GM23338 (cell line): ENCODE measurements at regions not wholly inside any gene's neighbourhood (a gene's known extent, or its start where the extent isn't known, plus 50 kb on each side); places are given as distances from the start of the nearest gene placed in this dataset.

Experiments used
- ATAC-seq: fragments of 200-7000 bp; cut with Tn5 transposase; 3 replicates; pipeline ENCODE4 v1.9.1; 2020
- DNase-seq: peaks from one replicate; pipeline ENCODE4 v3.0.0-alpha.2; 2015; ENCODE audit warnings: low spot score
- H2AFZ ChIP-seq: fragments of 200-600 bp; sonication (generic); 2 replicates; pipeline ENCODE4 v1.8.0; 2016; ENCODE audit warnings: antibody characterized with exemption, mild to moderate bottlenecking, moderate library complexity
- H3F3A ChIP-seq: fragments of 200-600 bp; sonication (generic); replicated peaks from 2 replicates; pipeline ENCODE4 v1.8.0; 2017; ENCODE audit warnings: antibody characterized with exemption, mixed run types, low read depth
- H3K27ac ChIP-seq: fragments of 200-600 bp; sonication (generic); 2 replicates; pipeline ENCODE4 v1.6.1; 2016; ENCODE audit warnings: low read depth
- H3K27me3 ChIP-seq: fragments of 200-600 bp; sonication (generic); 2 replicates; pipeline ENCODE4 v1.8.0; 2016; ENCODE audit warnings: mild to moderate bottlenecking, mixed run types, moderate library complexity; ENCODE audit not compliant: insufficient read depth
- H3K36me3 ChIP-seq: fragments of 200-600 bp; sonication (generic); 2 replicates; pipeline ENCODE4 v1.8.0; 2016; ENCODE audit warnings: mild to moderate bottlenecking; ENCODE audit not compliant: insufficient read depth
- H3K4me1 ChIP-seq: fragments of 200-600 bp; sonication (generic); 2 replicates; pipeline ENCODE4 v1.8.0; 2016; ENCODE audit warnings: mild to moderate bottlenecking, moderate library complexity; ENCODE audit not compliant: insufficient read depth
- H3K4me2 ChIP-seq: fragments of 200-600 bp; sonication (generic); 2 replicates; pipeline ENCODE4 v1.7.1; 2017; ENCODE audit warnings: mixed run types
- H3K4me3 ChIP-seq: fragments of 200-600 bp; sonication (generic); 2 replicates; pipeline ENCODE4 v1.6.1; 2016; ENCODE audit warnings: mixed run types
- H3K79me2 ChIP-seq: fragments of 200-600 bp; sonication (generic); replicated peaks from 2 replicates; pipeline ENCODE4 v1.8.0; 2017; ENCODE audit warnings: mild to moderate bottlenecking; ENCODE audit not compliant: insufficient read depth
- H3K9me2 ChIP-seq: fragments of 200-600 bp; sonication (generic); 2 replicates; pipeline ENCODE4 v1.8.0; 2017; ENCODE audit not compliant: insufficient read depth
- H4K20me1 ChIP-seq: fragments of 200-600 bp; sonication (generic); replicated peaks from 2 replicates; pipeline ENCODE4 v1.8.0; 2017; ENCODE audit warnings: mild to moderate bottlenecking; ENCODE audit not compliant: insufficient read depth
- H3K27ac Mint-ChIP-seq: 2 replicates; pipeline ENCODE4 v1.8.0; 2020; ENCODE audit warnings: inconsistent platforms, mild to moderate bottlenecking, moderate library complexity, mixed read lengths
- H3K27me3 Mint-ChIP-seq: 3 replicates; pipeline ENCODE4 v1.8.0; 2022; ENCODE audit warnings: low read depth, mild to moderate bottlenecking, moderate library complexity, mixed read lengths, inconsistent platforms; ENCODE audit not compliant: insufficient read depth, poor library complexity
- H3K36me3 Mint-ChIP-seq: 3 replicates; pipeline ENCODE4 v1.8.0; 2021; ENCODE audit warnings: low read depth, mild to moderate bottlenecking, inconsistent platforms, moderate library complexity, mixed read lengths
- H3K4me1 Mint-ChIP-seq: 3 replicates; pipeline ENCODE4 v1.8.0; 2020; ENCODE audit warnings: mild to moderate bottlenecking, inconsistent platforms, mixed read lengths
- H3K4me3 Mint-ChIP-seq: 3 replicates; pipeline ENCODE4 v1.8.0; 2021; ENCODE audit warnings: moderate library complexity, mild to moderate bottlenecking, inconsistent platforms, mixed read lengths
- H3K9me3 Mint-ChIP-seq: 3 replicates; pipeline ENCODE4 v1.8.0; 2020; ENCODE audit warnings: moderate library complexity, mild to moderate bottlenecking, inconsistent platforms, mixed read lengths
- CTCF ChIP-seq, 2 experiments: fragments of 200-600 bp in 1 of 2; sonication (generic) in 1 of 2; conservative IDR thresholded peaks; 2 replicates each; pipeline versions ENCODE4 v1.5.1 to v1.6.1; 2016 to 2017; ENCODE audit warnings: antibody characterized with exemption in 2 of 2, low read depth in 2 of 2, mild to moderate bottlenecking in 2 of 2, moderate library complexity in 1 of 2
- ETS1 ChIP-seq: IDR thresholded peaks from 2 replicates; pipeline ENCODE4 v1.6.1; 2016; ENCODE audit warnings: antibody characterized with exemption
- EZH2 ChIP-seq: fragments of 200-600 bp; sonication (generic); IDR thresholded peaks from one replicate; pipeline ENCODE4 v1.8.0; 2017; ENCODE audit warnings: antibody characterized with exemption, mild to moderate bottlenecking, low read depth; ENCODE audit not compliant: unreplicated experiment
- EZH2phosphoT487 ChIP-seq: fragments of 200-600 bp; sonication (generic); IDR thresholded peaks from one replicate; pipeline ENCODE4 v1.8.1; 2018; ENCODE audit warnings: antibody characterized with exemption; ENCODE audit not compliant: unreplicated experiment
- JUNB ChIP-seq: IDR thresholded peaks from one replicate; pipeline ENCODE4 v1.6.1; 2016; ENCODE audit warnings: antibody characterized with exemption; ENCODE audit not compliant: unreplicated experiment
- NANOG ChIP-seq: IDR thresholded peaks from 2 replicates; pipeline ENCODE4 v1.6.1; 2016; ENCODE audit warnings: antibody characterized with exemption, borderline replicate concordance
- REST ChIP-seq: IDR thresholded peaks from one replicate; pipeline ENCODE4 v1.6.1; 2018; ENCODE audit warnings: antibody characterized with exemption; ENCODE audit not compliant: unreplicated experiment
- STAT1 ChIP-seq: IDR thresholded peaks from one replicate; pipeline ENCODE4 v1.6.1; 2016; ENCODE audit warnings: antibody characterized with exemption; ENCODE audit not compliant: unreplicated experiment
- ZNF114 ChIP-seq: fragments of 250-450 bp; sonication (Bioruptor Pico); IDR thresholded peaks from 2 replicates; pipeline ENCODE4 v1.5.0; 2020; ENCODE audit warnings: mild to moderate bottlenecking, moderate library complexity
- ZNF331 ChIP-seq: fragments of 250-450 bp; sonication (Bioruptor Pico); IDR thresholded peaks from 2 replicates; pipeline ENCODE4 v1.5.0; 2020; ENCODE audit warnings: low read depth, mild to moderate bottlenecking, moderate library complexity
- ZNF462 ChIP-seq: fragments of 250-450 bp; sonication (Bioruptor Pico); IDR thresholded peaks from 2 replicates; pipeline ENCODE4 v1.5.0; 2020; ENCODE audit warnings: mild to moderate bottlenecking, moderate library complexity

GRCh38 chr10:24035761-24036160 is 173.2 kb upstream of the KIAA1217 start:
- Mint-ChIP-seq H3K4me1 (peaks cover 3% of the 10 kb centered on the region; the same call in 2 of the 3 replicates), H3K9me3 (no peaks in the 10 kb centered on the region), H3K27me3 (peaks cover 5% of the 10 kb centered on the region), H3K36me3 (no peaks in the 10 kb centered on the region), H3K27ac (no peak overlapping the region), H3K4me3 (no peak overlapping the region)
- Histone ChIP-seq H2AFZ (peak overlapping the region; percentile 32; the same call in 1 of the 2 replicates), H4K20me1 (no peaks in the 10 kb centered on the region), H3K4me2 (no peak overlapping the region), H3K27me3 (no peaks in the 10 kb centered on the region), H3K36me3 (no peaks in the 10 kb centered on the region), H3K27ac (no peak overlapping the region), H3K4me3 (no peak overlapping the region), H3K79me2 (no peaks in the 10 kb centered on the region), H3K4me1 (no peaks in the 10 kb centered on the region), H3K9me2 (no peaks in the 10 kb centered on the region), H3F3A (no peaks in the 10 kb centered on the region)
- TF ChIP-seq CTCF (conservative IDR thresholded peaks at IDR 0.05; ENCODE audit: low read depth in 2 of 2): no peak
- TF ChIP-seq JUNB: no peak
- no peak for TF ChIP-seq NANOG
- TF ChIP-seq EZH2phosphoT487: no peak
- no peak for TF ChIP-seq ETS1
- no peak for TF ChIP-seq ZNF114 (CRISPR knock-in tag)
- TF ChIP-seq ZNF331 (CRISPR knock-in tag): no peak
- no peak for TF ChIP-seq REST
- DNase-seq: no peak
- ATAC-seq: no peak

GRCh38 chr10:24039315-24039714 is 169.6 kb upstream of the KIAA1217 start:
- H3K36me3 ChIP-seq: no peaks in the 10 kb centered on the region
- ATAC-seq (no peak), DNase-seq (no peak)
- H3K4me3 ChIP-seq: no peak overlapping the region
- no peaks in the 10 kb centered on the region for H3F3A ChIP-seq
- no peaks in the 10 kb centered on the region for H3K79me2 ChIP-seq
- H2AFZ ChIP-seq: no peak overlapping the region
- H3K9me2 ChIP-seq: no peaks in the 10 kb centered on the region
- H3K4me3 Mint-ChIP-seq: no peak overlapping the region
- no peak overlapping the region for H3K4me2 ChIP-seq
- no peaks in the 10 kb centered on the region for H3K4me1 ChIP-seq
- H3K27ac Mint-ChIP-seq: no peak overlapping the region
- H3K27me3 Mint-ChIP-seq: peaks cover 5% of the 10 kb centered on the region
- no peaks in the 10 kb centered on the region for H4K20me1 ChIP-seq
- H3K27me3 ChIP-seq: no peaks in the 10 kb centered on the region
- H3K4me1 Mint-ChIP-seq: peaks cover 8% of the 10 kb centered on the region
- H3K9me3 Mint-ChIP-seq: no peaks in the 10 kb centered on the region
- H3K27ac ChIP-seq: no peak overlapping the region
- no peaks in the 10 kb centered on the region for H3K36me3 Mint-ChIP-seq
- TF ChIP-seq ZNF462 (CRISPR knock-in tag) (no peak), EZH2 (no peak), EZH2phosphoT487 (no peak), STAT1 (no peak)
